Eye (tissue), 1 donor: ENCODE measurements at regions not wholly inside any gene's neighbourhood (a gene's known extent, or its start where the extent isn't known, plus 50 kb on each side); places are given as distances from the start of the nearest gene placed in this dataset.

Source experiments
- DNase-seq: peaks from one replicate; pipeline ENCODE4 v3.0.0-alpha.2; 2015

DNA sequence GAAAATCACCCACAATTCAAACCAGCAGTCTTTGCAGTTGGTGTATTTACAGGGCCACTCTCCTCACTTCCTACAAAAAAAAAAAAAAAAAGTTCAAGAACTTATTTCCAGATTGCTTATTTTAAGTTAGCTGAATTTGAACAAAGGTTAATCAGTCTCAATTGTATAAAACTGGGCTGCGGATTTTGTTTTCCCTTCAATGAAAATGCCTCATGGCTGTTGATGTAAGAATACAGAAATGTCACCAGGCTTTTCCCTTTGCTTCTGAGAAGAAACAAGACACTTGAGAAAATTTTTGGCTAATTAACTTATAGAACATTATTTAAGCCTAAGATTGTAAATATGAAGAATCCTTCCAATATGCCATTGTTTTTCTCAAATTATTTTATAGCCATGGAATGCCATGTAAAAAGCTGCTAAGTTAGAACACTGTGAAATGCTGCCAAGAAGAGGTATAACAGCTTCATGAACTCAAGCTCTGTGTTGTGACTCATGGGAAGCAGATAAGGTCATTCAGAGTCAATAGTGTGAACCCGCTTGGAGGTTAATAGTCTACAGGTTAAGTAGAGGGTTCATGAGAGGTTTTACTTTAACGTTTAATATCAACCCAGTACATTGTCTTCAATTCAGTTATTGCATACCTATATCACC lies 84.3 kb upstream of the ABI3BP start:
- no peak for DNase-seq

DNA sequence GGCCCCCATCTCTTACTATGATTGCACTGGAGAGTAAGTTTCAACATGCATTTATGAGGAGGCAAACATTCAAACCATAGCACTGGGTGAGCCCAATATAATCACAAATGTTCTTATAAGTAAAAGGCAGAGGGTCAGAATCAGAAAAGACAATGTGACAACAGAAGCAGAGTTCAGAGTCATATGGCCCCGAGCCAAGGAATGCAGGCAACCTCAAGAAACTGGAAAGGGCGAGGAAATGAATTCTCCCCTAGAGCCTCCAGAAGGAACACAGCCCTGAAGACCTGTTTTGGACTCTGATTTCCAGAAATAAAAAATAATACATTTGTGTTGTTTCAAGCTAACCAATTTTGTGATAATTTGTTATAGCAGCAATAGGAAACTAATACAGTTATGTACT lies 81.3 kb upstream of the ABI3BP start:
- no peak for DNase-seq

DNA sequence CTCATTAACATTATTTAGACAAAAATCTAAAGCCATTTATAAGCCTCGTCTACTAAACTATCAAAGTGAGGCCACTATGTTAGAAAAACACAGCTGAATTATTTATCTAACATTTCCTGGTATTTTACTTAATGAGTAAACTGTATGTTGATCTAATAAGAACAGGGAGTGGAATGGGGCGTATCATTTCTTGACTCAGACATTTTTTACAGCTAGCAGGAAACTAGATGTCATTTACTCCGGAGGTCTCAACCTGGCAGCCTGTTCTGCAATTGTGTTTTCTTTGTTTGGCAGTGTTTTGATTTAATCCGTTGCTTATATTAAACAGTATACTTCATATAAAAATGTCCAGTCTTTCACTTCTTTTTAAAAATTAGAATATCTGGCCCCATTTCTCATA lies 79.1 kb upstream of the ABI3BP start:
- DNase-seq, result no peak

DNA sequence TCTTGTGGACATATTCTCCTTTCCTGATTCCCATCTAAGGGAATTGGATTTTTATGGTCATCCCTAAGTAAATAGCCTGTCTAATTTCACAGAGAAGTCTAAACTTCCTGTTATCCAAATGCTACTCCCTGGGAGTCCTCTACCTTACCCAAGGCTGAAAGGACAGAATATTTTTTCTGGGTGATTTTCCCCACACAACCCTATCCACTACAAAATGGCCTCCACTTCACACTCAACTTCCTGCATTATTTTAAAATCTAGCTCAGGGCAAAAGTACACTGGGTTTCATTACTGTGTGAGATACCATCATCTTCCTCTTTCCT lies 77.5 kb upstream of the ABI3BP start:
- no peak for DNase-seq

DNA sequence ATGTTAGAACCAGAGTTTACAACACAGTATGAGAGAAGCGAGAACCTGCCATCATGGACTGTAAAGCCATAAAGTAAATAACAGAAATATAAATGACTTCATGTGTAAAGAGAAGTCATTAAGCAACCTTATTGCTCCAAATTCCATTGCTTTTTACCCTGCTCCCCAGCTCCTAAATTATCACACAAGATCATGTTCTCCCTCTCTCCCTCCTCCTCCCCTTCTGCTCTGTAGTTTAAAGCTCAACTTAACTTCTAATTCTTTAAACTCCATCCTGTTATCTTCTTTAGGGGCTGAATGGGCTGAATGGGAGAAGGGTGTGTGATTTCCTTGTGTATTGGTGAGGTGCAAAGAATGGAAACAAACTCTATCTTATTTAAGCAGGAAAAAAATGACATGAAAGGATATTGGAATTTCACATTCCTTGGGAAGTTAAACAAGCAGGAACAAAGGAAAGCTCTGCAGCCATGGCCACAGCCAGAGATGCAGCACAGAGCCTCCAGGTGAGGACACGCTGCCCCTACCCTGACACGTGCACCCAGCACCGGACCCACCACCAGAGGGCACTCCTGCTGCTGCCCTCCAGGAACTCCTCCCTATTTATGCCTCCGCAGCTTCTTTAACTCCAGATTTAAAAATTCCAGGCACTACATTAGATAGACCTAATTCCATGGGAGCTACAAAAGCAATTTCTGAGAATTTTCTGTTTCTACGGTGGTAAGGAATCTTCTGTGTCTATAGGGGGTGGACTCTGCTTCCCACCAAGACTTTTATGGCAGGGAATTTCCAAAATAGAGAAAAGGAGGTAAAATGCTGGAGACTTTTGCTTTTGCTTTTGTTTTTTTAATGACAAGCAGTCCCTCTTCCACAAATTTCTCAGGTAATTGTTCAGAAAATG lies 76.9 kb upstream of the ABI3BP start:
- no peak for DNase-seq

DNA sequence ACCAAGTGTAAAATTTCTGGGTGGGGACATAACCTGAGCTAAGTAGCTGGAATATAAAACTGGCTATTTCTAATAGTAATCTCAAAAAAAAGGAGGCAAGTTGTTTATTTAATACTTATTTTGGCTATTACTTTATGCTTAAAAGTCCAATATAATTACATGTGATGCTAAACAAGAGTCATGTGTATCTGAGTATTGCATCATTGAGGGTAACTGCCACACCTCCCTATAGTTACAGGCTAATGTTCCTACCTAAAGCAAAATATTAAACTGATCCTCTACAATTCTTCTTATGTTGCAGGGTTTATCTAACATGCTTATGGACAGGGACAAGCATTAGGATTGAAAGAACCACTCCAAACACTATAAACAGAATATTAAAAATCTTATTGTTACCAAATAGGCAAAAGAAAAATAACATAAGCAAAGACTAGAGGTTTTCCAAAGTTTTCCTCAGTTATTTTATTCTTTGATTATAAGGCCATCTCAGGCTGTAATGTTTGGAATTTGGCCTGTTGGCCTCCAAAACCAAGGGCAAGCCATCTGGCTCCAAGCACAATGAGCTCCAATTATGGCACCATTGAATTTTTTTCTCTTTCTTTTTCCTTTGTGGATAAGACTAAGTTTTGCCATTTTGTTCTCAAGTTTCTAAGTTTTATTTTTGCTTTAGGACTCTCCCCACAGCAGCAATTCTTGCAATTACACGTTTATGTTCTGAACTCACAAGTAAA lies 75.8 kb upstream of the ABI3BP start:
- DNase-seq, result no peak

DNA sequence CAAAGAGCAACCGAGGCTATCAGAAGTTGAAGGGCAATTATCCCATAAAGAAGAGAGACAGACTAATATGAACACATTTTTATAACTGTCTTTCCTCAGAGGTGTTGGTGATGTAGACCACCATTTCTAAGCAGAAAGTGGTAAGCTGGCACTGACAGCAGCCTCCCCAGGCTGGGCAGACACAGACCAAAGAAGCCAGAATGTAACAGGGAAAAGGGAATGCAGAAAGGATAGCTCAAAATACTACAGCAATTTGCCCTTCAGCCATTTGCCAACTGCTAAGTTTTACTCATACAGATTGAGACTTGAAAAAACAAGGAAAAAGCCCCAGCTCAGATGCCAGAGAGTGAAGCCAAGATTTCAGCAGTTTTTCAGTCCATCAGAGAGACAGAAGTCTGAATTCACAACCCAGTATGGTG lies 73.5 kb upstream of the ABI3BP start:
- no peak for DNase-seq

DNA sequence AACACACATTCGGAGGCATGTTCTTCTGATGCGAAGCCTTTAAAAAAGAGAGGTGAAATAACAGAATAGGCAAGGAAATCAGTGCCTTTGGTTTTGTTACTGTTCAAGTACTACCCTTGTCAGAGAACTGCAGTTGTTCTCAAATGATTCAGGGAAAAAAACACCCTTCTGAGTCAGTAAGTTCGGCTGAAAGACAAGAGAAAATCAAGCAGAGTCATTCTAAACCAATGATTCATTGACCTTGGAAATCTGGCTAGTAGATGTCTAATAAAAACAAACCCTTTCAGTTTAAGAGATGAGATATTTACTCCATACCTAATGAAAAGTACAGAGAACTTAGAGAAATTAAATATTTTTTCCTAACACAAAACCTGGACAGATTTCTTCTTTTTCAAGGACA lies 72.7 kb upstream of the ABI3BP start:
- DNase-seq, result no peak

DNA sequence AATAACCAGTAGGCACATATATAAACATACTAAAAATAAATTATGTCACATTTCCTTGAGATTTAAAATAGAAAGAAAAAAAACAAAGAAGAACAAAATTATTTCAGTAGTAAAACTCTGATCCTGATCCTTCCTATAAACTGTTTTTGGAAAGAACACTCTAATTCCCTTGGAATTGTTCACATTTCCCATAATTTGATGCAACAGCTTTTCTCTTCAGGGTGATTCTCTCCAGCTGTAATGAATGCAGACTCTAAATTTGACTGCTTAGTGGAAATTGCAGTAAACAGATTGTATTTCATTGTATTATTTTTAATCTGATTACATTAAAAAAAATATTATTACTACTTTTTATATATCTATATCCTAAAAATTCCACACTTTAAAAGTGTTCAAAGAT lies 70.2 kb upstream of the ABI3BP start:
- DNase-seq, result no peak

DNA sequence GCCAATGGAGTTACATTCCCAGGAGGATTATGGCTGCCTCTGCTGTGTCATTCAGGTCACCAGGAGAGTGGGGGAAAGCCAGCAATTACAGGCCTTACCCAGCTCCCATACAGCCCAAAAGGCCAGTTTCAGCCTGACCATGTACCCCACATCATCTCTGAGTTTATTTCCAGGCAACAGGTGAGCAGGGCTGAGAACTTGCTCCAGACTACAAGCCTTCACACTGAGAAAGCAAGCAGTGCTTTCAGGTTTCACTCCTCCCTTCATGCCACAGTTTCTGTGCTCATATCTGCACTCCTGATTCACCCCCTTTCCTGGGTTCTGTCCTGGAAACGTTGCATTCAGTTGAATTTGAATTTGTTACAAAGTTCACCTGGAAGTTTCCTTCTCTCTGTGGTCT lies 68.1 kb upstream of the ABI3BP start:
- DNase-seq, result no peak

DNA sequence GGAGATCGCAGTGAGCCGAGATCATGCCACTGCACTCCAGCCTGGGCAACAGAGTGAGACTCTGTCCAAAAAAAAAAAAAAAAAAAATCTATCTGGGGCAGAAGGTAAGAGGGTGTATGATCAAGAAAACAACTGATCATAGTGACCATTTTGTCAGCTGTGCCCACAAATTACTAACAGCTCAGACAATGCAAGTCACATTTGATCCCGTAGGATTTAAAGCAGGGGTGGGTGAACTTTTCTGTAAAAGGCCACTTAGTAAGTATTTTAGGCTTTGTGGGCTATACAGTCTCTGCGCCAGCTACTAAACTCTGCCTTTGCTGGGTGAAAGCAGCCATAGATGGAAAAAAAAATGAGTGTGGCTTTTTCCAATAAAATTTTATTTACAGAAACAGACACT lies 57.6 kb upstream of the ABI3BP start:
- no peak for DNase-seq

DNA sequence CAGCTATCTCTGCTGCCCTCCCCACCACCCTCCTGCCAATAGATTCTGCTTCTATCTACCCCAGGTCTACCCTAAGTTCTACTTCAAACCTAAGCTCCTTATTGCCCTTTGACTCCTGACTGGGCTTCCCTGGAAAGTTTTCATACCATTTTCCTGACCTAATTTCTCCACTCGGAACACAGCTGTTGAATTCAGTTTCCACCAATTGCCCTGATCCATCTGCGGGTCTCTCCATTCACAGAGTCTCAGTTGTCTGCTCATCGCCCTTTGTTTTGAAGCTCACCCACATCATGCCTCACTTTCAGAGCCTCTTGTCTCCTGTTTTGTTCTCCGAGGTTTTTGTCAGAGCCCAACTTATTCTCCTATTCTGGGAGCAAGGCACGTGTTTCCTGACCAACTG lies 56.8 kb upstream of the ABI3BP start:
- DNase-seq, result no peak

DNA sequence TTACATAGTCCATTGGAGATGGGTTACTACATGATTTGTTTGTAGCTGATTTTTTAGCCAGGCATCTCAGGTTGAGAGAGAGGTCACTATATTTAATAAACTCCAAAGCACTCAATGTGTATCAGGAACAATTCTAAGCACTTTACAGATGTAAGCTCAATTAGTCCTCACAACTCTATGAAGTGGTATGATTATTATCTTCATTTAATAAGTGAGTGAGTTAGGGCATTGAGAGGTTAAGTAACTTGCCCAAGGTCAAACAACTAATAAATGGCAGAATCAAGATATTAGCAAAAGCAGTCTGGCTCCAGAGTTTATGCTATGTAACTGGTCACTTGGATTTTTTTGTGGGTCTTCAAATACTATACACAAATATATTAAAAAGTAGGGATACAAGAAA lies 56.3 kb upstream of the ABI3BP start:
- DNase-seq, result no peak

DNA sequence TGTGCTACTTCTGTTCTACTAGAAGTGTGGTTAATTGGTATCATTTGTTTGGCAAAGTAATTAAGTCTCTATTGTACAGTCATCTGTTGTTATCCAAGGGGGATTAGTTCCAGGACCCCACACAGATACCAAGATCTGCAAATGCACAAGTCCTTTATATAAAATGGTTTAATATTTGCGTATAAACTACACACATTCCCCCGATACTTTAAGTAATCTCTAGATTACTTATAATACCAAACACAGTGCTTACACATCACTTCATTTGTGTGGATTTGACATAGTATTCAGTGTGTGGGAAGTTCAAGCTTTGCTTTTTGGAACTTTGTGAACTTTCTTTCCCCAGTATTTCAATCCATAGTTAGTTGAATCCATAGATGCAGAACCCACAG lies 50.5 kb upstream of the ABI3BP start:
- no peak for DNase-seq

DNA sequence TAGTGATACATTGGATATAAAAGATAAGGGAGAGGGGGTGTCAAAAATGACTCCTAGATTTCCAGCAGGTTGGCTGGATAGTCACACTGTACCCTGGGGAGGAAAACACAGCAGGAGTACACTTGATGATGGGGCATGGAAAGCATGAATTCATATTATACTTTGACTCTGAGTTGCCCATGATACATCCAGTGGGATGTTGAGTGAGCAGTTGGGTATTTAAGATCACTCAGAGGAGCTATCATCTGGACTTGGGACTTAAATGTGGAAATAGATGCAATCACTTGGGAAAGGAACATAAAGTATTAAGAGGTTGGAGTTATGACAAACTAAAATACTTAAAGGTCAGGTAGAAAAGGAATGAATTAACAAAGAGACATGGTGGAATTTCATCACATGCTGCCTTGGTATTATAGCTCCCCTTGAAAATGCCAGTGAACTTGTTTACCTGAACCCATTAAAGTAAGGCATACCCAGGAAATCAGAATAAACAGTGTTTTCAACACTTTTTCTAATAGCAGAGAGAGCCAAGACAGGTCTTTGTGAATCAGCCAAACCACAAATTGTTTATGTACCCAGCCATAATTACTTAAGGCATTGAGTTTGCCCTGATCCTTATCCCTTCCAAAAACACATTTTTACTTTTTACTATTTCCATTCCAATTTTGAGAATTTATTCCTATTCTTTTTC lies 49.9 kb upstream of the ABI3BP start:
- peak; percentile 11 for DNase-seq
